ENCODE measurements at regions not wholly inside any gene's neighbourhood (a gene's known extent, or its start where the extent isn't known, plus 50 kb on each side); places are given as distances from the start of the nearest gene placed in this dataset.

DNA sequence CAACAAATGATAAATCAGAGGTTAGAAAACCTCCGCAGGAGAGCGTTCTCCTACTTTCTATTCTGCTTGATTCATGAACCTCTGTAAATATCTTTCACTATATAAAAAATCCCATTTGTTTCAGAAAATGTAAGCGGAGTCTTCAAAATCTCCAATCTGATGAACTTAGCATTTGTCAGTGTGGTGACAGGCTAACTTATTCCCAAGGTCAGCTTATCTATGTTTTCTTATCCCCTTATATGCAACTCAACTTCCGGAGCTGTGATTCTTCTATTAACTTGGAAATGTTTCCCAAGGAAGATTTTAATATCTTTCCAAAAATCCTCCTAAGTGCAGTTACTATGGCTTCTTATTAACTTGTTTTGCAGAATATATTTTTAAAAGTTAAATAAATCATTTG lies 87.5 kb upstream of the C1QTNF7 start:
- TF ChIP-seq, protein P1, sequence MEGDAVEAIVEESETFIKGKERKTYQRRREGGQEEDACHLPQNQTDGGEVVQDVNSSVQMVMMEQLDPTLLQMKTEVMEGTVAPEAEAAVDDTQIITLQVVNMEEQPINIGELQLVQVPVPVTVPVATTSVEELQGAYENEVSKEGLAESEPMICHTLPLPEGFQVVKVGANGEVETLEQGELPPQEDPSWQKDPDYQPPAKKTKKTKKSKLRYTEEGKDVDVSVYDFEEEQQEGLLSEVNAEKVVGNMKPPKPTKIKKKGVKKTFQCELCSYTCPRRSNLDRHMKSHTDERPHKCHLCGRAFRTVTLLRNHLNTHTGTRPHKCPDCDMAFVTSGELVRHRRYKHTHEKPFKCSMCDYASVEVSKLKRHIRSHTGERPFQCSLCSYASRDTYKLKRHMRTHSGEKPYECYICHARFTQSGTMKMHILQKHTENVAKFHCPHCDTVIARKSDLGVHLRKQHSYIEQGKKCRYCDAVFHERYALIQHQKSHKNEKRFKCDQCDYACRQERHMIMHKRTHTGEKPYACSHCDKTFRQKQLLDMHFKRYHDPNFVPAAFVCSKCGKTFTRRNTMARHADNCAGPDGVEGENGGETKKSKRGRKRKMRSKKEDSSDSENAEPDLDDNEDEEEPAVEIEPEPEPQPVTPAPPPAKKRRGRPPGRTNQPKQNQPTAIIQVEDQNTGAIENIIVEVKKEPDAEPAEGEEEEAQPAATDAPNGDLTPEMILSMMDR (IDR thresholded peaks at IDR 0.05): no peak
- no peak for TF ChIP-seq POLR2A (IDR thresholded peaks at IDR 0.05)

Data from body of pancreas (tissue), 4 donors.